ENCODE measurements at regions not wholly inside any gene's neighbourhood (a gene's known extent, or its start where the extent isn't known, plus 50 kb on each side); places are given as distances from the start of the nearest gene placed in this dataset.
"Not testable (repeated sequence)": the region's sequence is repeated elsewhere in the genome, so short reads cannot be mapped to it uniquely, and the experiment has no call there.

- no peak for DNase-seq
Observed at GRCh38 chr11:43021466-43021865, 290.3 kb upstream of the API5 start.

GRCh38 chr11:43034341-43034740, 277.5 kb upstream of the API5 start:
- no peak for DNase-seq

- no peak for DNase-seq
Observed at GRCh38 chr11:43035086-43035485, 276.7 kb upstream of the API5 start.

GRCh38 chr11:43053638-43054412, 258.0 kb upstream of the API5 start:
- DNase-seq = no peak

GRCh38 chr11:43067681-43068080, 244.1 kb upstream of the API5 start:
- no peak for DNase-seq

- DNase-seq = no peak
Observed at GRCh38 chr11:43071338-43071737, 240.5 kb upstream of the API5 start.

GRCh38 chr11:43072096-43072495, 239.7 kb upstream of the API5 start:
- no peak for DNase-seq

GRCh38 chr11:43072911-43073310, 238.9 kb upstream of the API5 start:
- no peak for DNase-seq

GRCh38 chr11:43074810-43075209, 237.0 kb upstream of the API5 start:
- no peak for DNase-seq

GRCh38 chr11:43101113-43101512, 210.7 kb upstream of the API5 start:
- no peak for DNase-seq

GRCh38 chr11:43116071-43116470, 195.7 kb upstream of the API5 start:
- DNase-seq = no peak

GRCh38 chr11:43119275-43119970, 192.4 kb upstream of the API5 start:
- no peak for DNase-seq

GRCh38 chr11:43122546-43122945, 189.2 kb upstream of the API5 start:
- no peak for DNase-seq

GRCh38 chr11:43123443-43123842, 188.4 kb upstream of the API5 start:
- no peak for DNase-seq

- DNase-seq = no peak
Observed at GRCh38 chr11:43124272-43124935, 187.4 kb upstream of the API5 start.

- DNase-seq = no peak
Observed at GRCh38 chr11:43129329-43129728, 182.5 kb upstream of the API5 start.

GRCh38 chr11:43130616-43131015, 181.2 kb upstream of the API5 start:
- DNase-seq = no peak

- no peak for DNase-seq
Observed at GRCh38 chr11:43135966-43136534, 175.7 kb upstream of the API5 start.

- no peak for DNase-seq
Observed at GRCh38 chr11:43138621-43139140, 173.1 kb upstream of the API5 start.

- DNase-seq = no peak
Observed at GRCh38 chr11:43145653-43146052, 166.1 kb upstream of the API5 start.

- DNase-seq = no peak
Observed at GRCh38 chr11:43150697-43151096, 161.1 kb upstream of the API5 start.

- DNase-seq = no peak
Observed at GRCh38 chr11:43164831-43165230, 147.0 kb upstream of the API5 start.

- not testable (repeated sequence) for DNase-seq
Observed at GRCh38 chr11:43165393-43165792, 146.4 kb upstream of the API5 start.
